NCI-H2029 treated with DMSO at 0.1 percent for 48 hours (cell line): ENCODE measurements at regions not wholly inside any gene's neighbourhood (a gene's known extent, or its start where the extent isn't known, plus 50 kb on each side); places are given as distances from the start of the nearest gene placed in this dataset.
"Not testable (repeated sequence)": the region's sequence is repeated elsewhere in the genome, so short reads cannot be mapped to it uniquely, and the experiment has no call there.

Experiments used
- DNase-seq: peaks from one replicate; lab custom pipeline; 2025; lab: John Stamatoyannopoulos, UW

GRCh38 chr2:155525199-155525598 lies 807.3 kb downstream of the NR4A2 start:
- DNase-seq, result no peak

- no peak for DNase-seq
Measured at GRCh38 chr2:155519529-155520130, 812.9 kb downstream of the NR4A2 start.

GRCh38 chr2:155518094-155518493 lies 814.4 kb downstream of the NR4A2 start:
- DNase-seq, result no peak

- no peak for DNase-seq
Measured at GRCh38 chr2:155517362-155517761, 815.2 kb downstream of the NR4A2 start.

GRCh38 chr2:155513248-155513647 lies 814.8 kb downstream of the KCNJ3 start:
- DNase-seq, result no peak

- no peak for DNase-seq
Measured at GRCh38 chr2:155502766-155503165, 804.3 kb downstream of the KCNJ3 start.

- DNase-seq, result no peak
Measured at GRCh38 chr2:155498106-155498505, 799.6 kb downstream of the KCNJ3 start.

- DNase-seq, result no peak
Measured at GRCh38 chr2:155494744-155495143, 796.2 kb downstream of the KCNJ3 start.

- DNase-seq, result peak; percentile 55
Measured at GRCh38 chr2:155485141-155485842, 786.8 kb downstream of the KCNJ3 start.

- DNase-seq, result no peak
Measured at GRCh38 chr2:155481141-155481540, 782.6 kb downstream of the KCNJ3 start.

- DNase-seq, result not testable (repeated sequence)
Measured at GRCh38 chr2:155472018-155472417, 773.5 kb downstream of the KCNJ3 start.

GRCh38 chr2:155456222-155456621 lies 757.7 kb downstream of the KCNJ3 start:
- no peak for DNase-seq

- no peak for DNase-seq
Measured at GRCh38 chr2:155442755-155443372, 744.4 kb downstream of the KCNJ3 start.

- DNase-seq, result no peak
Measured at GRCh38 chr2:155442088-155442487, 743.6 kb downstream of the KCNJ3 start.

GRCh38 chr2:155431004-155431507 lies 732.6 kb downstream of the KCNJ3 start:
- no peak for DNase-seq

- DNase-seq, result no peak
Measured at GRCh38 chr2:155427470-155427869, 729.0 kb downstream of the KCNJ3 start.

- DNase-seq, result no peak
Measured at GRCh38 chr2:155424518-155424917, 726.0 kb downstream of the KCNJ3 start.

- DNase-seq, result no peak
Measured at GRCh38 chr2:155418753-155419152, 720.3 kb downstream of the KCNJ3 start.

- DNase-seq, result no peak
Measured at GRCh38 chr2:155412598-155412997, 714.1 kb downstream of the KCNJ3 start.

- DNase-seq, result no peak
Measured at GRCh38 chr2:155404433-155405002, 706.0 kb downstream of the KCNJ3 start.

- DNase-seq, result peak; percentile 4
Measured at GRCh38 chr2:155393406-155393805, 694.9 kb downstream of the KCNJ3 start.

GRCh38 chr2:155391613-155392130 lies 693.2 kb downstream of the KCNJ3 start:
- no peak for DNase-seq

GRCh38 chr2:155389224-155389623 lies 690.7 kb downstream of the KCNJ3 start:
- no peak for DNase-seq
